ENCODE measurements at regions not wholly inside any gene's neighbourhood (a gene's known extent, or its start where the extent isn't known, plus 50 kb on each side); places are given as distances from the start of the nearest gene placed in this dataset.

GRCh38 chr2:209095432-209095831 is 328.4 kb upstream of the MAP2 start:
- TF ChIP-seq CTCF (IDR thresholded peaks at IDR 0.05; ENCODE audit: low read depth, low read length), result no peak
- DNase-seq (ENCODE audit: extremely low read depth, low read depth), result no peak

- TF ChIP-seq CTCF (IDR thresholded peaks at IDR 0.05; ENCODE audit: low read depth, low read length), result no peak
- no peak for DNase-seq (ENCODE audit: extremely low read depth, low read depth)
Measured at GRCh38 chr2:209097168-209097567, 326.7 kb upstream of the MAP2 start.

- no peak for TF ChIP-seq CTCF (IDR thresholded peaks at IDR 0.05; ENCODE audit: low read depth, low read length)
- DNase-seq (ENCODE audit: extremely low read depth, low read depth), result no peak
Measured at GRCh38 chr2:209102319-209102718, 321.5 kb upstream of the MAP2 start.

- no peak for DNase-seq (ENCODE audit: extremely low read depth, low read depth)
- no peak for TF ChIP-seq CTCF (IDR thresholded peaks at IDR 0.05; ENCODE audit: low read depth, low read length)
Measured at GRCh38 chr2:209113026-209113425, 310.8 kb upstream of the MAP2 start.

- DNase-seq (ENCODE audit: extremely low read depth, low read depth), result no peak
- TF ChIP-seq CTCF (IDR thresholded peaks at IDR 0.05; ENCODE audit: low read depth, low read length), result no peak
Measured at GRCh38 chr2:209114588-209115240, 309.1 kb upstream of the MAP2 start.

GRCh38 chr2:209121691-209122090 is 302.2 kb upstream of the MAP2 start:
- no peak for DNase-seq (ENCODE audit: extremely low read depth, low read depth)
- no peak for TF ChIP-seq CTCF (IDR thresholded peaks at IDR 0.05; ENCODE audit: low read depth, low read length)

GRCh38 chr2:209125291-209125690 is 298.6 kb upstream of the MAP2 start:
- no peak for DNase-seq (ENCODE audit: extremely low read depth, low read depth)
- TF ChIP-seq CTCF (IDR thresholded peaks at IDR 0.05; ENCODE audit: low read depth, low read length), result no peak

Measured in AG09319 (cell line).